AG10803 (cell line): ENCODE measurements at regions not wholly inside any gene's neighbourhood (a gene's known extent, or its start where the extent isn't known, plus 50 kb on each side); places are given as distances from the start of the nearest gene placed in this dataset.
"Not testable (repeated sequence)": the region's sequence is repeated elsewhere in the genome, so short reads cannot be mapped to it uniquely, and the experiment has no call there.

ENCODE experiments used
- DNase-seq: peaks from one replicate; pipeline ENCODE4 v3.0.0; 2010; ENCODE audit warnings: low read depth
- H3K4me3 ChIP-seq: 2 replicates; pipeline ENCODE4 v1.5.1; 2011; ENCODE audit warnings: mild to moderate bottlenecking, low read length, control low read depth
- TF ChIP-seq, protein P1 (sequence below): conservative IDR thresholded peaks from 2 replicates; pipeline ENCODE4 v1.5.1; 2011; ENCODE audit warnings: mild to moderate bottlenecking, low read length, control low read depth, inconsistent platforms

GRCh38 chr1:47686731-47687630 is 249.1 kb downstream of the FOXD2 start:
- no peak for DNase-seq
- TF ChIP-seq, protein P1, sequence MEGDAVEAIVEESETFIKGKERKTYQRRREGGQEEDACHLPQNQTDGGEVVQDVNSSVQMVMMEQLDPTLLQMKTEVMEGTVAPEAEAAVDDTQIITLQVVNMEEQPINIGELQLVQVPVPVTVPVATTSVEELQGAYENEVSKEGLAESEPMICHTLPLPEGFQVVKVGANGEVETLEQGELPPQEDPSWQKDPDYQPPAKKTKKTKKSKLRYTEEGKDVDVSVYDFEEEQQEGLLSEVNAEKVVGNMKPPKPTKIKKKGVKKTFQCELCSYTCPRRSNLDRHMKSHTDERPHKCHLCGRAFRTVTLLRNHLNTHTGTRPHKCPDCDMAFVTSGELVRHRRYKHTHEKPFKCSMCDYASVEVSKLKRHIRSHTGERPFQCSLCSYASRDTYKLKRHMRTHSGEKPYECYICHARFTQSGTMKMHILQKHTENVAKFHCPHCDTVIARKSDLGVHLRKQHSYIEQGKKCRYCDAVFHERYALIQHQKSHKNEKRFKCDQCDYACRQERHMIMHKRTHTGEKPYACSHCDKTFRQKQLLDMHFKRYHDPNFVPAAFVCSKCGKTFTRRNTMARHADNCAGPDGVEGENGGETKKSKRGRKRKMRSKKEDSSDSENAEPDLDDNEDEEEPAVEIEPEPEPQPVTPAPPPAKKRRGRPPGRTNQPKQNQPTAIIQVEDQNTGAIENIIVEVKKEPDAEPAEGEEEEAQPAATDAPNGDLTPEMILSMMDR: no peak
- H3K4me3 ChIP-seq: no peak overlapping the region

DNA sequence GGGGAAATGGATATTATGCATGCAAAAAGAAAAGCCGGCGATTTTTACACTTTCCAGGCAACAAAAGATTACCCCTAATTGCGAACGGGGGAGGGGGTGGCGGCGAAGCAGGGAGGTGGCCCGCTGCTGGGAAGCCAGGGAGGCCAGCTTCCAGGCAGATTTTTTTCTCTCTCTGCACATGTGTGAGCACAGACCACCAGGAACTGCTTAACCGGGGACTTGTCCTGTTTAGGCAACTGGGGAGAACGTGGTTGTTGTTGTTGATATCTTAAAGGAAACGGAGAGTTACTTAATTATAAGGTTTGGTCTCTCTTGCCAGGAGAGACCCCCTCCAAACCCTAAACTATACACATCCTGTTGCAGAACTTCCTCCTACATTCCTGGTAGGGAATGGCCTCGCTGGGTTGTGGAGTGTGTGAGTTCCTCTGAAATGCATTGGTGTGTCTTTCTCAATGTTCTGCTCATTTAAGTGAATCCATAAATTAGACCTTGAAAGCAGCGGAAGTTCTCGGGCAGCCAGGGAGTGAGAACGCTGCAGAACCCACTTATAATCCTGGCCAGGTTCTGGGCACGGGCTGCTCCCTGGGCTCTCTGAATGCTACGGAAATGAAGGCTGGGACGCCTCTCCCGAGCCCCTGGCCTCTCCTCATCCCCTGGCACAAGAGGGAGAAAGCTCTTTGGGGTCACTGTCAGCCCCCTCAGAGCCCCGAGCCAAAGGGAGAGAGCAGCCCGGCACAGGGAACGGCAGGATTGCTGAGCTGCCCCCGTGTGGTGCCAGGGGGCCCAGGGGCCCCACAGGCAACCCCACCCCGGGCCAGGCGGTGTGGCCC is 250.0 kb downstream of the FOXD2 start:
- TF ChIP-seq, protein P1: no peak
- H3K4me3 ChIP-seq: no peak overlapping the region
- DNase-seq: no peak

DNA sequence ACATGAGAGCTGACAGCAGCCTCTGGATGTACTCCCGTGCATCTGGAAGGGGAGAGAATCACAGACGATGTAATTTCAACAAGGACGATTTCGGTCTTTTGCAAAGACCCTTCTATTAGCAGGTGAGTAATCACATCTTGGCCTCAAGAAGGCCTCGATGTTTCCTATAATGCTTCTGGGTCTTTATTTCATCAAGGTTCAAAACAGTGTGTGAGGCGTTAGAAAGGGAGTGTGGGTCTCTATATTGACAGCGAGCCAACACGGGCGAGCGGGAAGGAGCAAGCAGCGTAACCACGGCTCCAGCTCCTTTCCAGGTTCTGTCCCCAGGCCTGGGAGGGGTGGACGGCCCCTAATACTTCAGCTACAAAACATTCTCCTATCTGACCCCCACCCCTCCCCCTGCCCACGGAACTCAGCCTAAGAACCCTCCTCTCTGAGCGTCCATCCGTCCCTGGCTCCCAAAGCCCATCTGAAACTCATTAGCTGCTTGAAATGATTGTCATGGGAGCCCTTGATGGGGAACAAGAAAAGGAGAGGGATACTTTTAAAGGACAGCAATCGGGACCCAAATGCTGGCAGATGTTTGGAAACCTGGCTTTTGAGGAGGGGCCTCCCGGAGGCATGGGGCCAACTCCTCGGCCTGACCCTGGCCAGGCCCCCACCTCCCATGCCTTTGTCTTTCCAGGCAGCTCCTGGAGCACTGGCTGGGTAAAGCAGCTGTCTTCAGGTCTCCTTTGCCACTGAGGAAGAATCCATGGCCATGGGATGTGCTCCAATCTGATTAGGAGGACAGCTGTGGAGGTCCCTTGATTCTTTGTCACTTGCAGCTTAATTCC is 250.8 kb downstream of the FOXD2 start:
- no peak for DNase-seq
- TF ChIP-seq, protein P1: no peak
- no peak overlapping the region for H3K4me3 ChIP-seq

DNA sequence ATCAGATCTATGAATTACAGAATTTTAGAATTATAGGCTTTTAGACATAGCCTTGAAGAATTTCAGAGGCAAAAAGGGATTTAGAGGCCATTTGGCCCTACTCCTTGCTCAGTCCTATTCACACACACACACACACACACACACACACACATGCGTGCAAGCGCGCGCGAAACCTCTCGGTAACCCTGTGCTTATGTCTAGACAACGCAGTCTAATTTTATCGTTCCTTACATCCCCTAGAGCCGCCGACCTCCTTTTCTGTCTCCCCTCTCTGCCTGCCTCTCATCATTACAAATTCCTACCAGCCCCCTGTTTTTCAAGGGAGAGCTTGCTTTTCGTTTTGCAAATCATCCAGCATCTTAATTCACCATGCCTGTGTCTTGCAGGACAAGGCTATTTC is 252.1 kb downstream of the FOXD2 start:
- no peak overlapping the region for H3K4me3 ChIP-seq
- no peak for DNase-seq
- TF ChIP-seq, protein P1: no peak

- TF ChIP-seq, protein P1: no peak
- DNase-seq: no peak
- H3K4me3 ChIP-seq: no peak overlapping the region
Measured at GRCh38 chr1:47690341-47691250, 252.8 kb downstream of the FOXD2 start.

- DNase-seq, H3K4me3 ChIP-seq: not testable (repeated sequence)
Measured at GRCh38 chr1:47691293-47691692, 253.4 kb downstream of the FOXD2 start.
